GM23338 (cell line): ENCODE measurements at regions not wholly inside any gene's neighbourhood (a gene's known extent, or its start where the extent isn't known, plus 50 kb on each side); places are given as distances from the start of the nearest gene placed in this dataset.

ENCODE experiments used
- EZH2 ChIP-seq: fragments of 200-600 bp; sonication (generic); IDR thresholded peaks from one replicate; pipeline ENCODE4 v1.8.0; 2017; ENCODE audit warnings: antibody characterized with exemption, mild to moderate bottlenecking, low read depth; ENCODE audit not compliant: unreplicated experiment
- POLR2AphosphoS5 ChIP-seq: IDR thresholded peaks from 2 replicates; pipeline ENCODE4 v1.6.1; 2016; ENCODE audit warnings: antibody characterized with exemption, low read depth
- STAT1 ChIP-seq: IDR thresholded peaks from one replicate; pipeline ENCODE4 v1.6.1; 2016; ENCODE audit warnings: antibody characterized with exemption; ENCODE audit not compliant: unreplicated experiment
- TF ChIP-seq, protein P1 (sequence below), 2 experiments: fragments of 200-600 bp in 1 of 2; sonication (generic) in 1 of 2; conservative IDR thresholded peaks; 2 replicates each; pipeline versions ENCODE4 v1.5.1 to v1.6.1; 2016 to 2017; ENCODE audit warnings: antibody characterized with exemption in 2 of 2, low read depth in 2 of 2, mild to moderate bottlenecking in 2 of 2, moderate library complexity in 1 of 2

DNA sequence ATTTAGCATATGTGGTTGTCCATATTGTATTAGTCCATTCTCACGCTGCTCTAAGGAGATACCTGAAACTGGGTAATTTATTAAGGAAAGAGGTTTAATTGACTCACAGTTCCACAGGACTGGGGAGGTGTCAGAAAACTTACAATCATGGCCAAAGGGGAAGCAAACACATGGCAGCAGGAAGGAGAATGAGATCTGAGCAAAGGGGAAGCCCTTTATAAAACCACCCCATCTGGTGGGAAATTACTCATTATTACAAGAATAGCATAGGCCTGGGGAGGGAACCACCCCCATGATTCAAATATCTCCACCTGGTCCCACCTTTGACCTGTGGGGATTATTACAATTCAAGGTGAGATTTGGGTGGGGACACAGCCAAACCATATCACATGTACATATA, 122.6 kb upstream of the ANK2 start:
- TF ChIP-seq, protein P1, sequence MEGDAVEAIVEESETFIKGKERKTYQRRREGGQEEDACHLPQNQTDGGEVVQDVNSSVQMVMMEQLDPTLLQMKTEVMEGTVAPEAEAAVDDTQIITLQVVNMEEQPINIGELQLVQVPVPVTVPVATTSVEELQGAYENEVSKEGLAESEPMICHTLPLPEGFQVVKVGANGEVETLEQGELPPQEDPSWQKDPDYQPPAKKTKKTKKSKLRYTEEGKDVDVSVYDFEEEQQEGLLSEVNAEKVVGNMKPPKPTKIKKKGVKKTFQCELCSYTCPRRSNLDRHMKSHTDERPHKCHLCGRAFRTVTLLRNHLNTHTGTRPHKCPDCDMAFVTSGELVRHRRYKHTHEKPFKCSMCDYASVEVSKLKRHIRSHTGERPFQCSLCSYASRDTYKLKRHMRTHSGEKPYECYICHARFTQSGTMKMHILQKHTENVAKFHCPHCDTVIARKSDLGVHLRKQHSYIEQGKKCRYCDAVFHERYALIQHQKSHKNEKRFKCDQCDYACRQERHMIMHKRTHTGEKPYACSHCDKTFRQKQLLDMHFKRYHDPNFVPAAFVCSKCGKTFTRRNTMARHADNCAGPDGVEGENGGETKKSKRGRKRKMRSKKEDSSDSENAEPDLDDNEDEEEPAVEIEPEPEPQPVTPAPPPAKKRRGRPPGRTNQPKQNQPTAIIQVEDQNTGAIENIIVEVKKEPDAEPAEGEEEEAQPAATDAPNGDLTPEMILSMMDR (conservative IDR thresholded peaks at IDR 0.05; ENCODE audit: low read depth in 2 of 2) = no peak
- no peak for TF ChIP-seq POLR2AphosphoS5
- TF ChIP-seq STAT1 = no peak
- TF ChIP-seq EZH2 = no peak
